ENCODE measurements at regions not wholly inside any gene's neighbourhood (a gene's known extent, or its start where the extent isn't known, plus 50 kb on each side); places are given as distances from the start of the nearest gene placed in this dataset.

- TF ChIP-seq CTCF (IDR thresholded peaks at IDR 0.05; ENCODE audit: low read depth, low read length) = no peak
- no peak for TF ChIP-seq EZH2phosphoT487 (IDR thresholded peaks at IDR 0.05; ENCODE audit: low read depth)
These were observed 328.1 kb downstream of the BTG1 start for GRCh38 chr12:91817517-91817916.

Measured in OCI-LY3 (cell line).